ENCODE measurements at regions not wholly inside any gene's neighbourhood (a gene's known extent, or its start where the extent isn't known, plus 50 kb on each side); places are given as distances from the start of the nearest gene placed in this dataset.

DNA sequence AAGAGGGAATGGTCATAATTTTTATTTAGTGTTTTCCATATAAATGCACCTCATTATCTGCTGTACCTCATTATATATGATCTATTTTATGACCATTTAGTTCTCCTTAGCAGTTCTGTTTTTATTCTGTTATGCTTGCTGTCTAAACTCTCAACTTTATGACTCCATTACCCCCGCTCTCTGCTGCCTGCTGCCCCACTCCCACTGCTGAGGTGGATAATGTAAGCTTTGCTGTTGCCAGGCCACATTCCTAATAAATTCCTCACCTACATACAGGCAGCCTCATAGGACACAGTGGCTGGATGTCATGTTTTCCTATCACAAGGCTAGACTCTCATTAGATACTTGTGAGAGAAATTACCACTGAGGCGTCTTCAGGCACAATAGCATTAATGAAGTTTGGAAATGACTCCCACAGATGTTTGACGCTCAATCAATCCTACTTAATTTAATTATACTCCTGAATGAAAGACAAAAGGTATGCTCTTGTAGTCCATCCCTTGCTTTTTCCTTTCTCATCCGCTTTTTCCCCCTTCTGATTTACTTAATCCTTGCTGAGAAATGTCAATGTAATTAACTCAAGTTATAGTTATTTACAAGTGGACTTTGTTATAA is 497.5 kb upstream of the IGFBP7 start:
- no peak for DNase-seq

DNA sequence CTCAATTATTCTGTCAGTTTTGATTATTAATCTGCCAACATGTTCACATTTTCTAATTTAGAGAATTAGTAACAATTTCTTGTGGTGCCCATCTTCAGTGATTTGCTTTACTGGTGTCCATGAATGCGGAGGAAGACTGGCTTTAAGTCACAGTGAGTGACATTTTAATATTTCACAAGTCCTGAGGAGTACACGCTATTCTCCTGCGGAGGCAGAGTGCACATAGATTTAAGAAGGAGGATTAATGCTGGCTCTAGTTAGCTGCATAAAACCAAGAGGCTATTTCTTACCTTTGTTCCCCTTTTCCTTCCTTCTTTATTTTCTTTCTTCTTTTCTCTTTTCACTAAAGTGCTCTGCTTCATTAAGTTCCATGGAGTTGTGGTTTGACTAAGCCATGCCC is 495.2 kb upstream of the IGFBP7 start:
- DNase-seq, result no peak

DNA sequence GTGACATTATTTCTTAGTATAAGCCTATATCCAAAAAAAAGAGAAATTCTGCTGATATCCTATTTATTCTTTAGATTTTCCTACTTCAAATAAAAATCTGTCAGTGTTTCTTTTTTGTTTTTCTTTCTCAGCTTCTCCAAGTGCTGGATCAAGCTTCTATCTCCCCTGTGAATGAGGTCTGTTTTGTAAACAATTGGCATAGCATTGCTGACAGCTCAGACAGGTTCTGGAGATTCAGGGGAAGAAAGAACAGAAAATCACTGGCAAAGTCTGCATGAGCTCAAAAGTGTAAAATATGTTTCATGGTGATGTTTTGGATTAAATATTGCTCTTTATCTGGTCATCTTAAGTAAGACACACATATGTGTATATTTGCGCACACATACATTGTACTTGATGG is 492.0 kb upstream of the IGFBP7 start:
- no peak for DNase-seq

DNA sequence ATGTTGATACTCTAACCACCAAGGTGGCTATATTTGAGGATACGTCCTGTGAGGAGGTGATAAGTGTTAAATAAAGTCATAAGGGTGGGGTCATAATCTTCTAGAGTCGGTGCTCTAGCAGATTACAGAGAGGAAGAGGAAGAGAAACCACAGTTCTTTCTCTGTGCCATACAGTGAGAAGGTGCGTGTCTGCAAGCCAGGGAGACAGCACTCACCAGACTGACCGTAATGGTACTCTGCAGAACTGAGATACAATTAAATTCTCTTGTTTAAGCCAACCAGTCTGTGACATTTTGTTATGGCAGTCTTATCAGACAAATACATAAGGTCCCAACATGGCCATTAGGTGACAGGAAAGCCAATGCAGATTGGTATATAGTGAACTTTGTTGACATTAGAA is 480.9 kb upstream of the IGFBP7 start:
- DNase-seq, result no peak

DNA sequence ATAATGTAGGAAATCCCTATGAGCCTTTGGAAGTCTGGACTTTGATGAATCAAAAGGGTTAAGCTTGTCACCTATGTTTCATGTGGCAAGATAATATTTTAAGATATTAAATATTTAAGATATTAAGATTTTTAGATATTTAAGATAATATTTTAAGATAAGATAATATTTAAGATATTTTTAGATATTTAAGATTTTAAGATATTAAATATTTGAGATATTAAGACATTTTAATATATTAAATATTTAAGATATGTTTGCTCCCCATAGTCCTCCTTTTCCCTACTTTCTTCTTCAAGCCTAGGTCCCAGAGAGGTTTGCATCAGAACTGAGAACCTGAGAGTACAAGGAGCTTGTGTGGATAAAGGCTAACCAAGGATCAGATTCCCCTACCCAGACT is 478.4 kb upstream of the IGFBP7 start:
- no peak for DNase-seq

DNA sequence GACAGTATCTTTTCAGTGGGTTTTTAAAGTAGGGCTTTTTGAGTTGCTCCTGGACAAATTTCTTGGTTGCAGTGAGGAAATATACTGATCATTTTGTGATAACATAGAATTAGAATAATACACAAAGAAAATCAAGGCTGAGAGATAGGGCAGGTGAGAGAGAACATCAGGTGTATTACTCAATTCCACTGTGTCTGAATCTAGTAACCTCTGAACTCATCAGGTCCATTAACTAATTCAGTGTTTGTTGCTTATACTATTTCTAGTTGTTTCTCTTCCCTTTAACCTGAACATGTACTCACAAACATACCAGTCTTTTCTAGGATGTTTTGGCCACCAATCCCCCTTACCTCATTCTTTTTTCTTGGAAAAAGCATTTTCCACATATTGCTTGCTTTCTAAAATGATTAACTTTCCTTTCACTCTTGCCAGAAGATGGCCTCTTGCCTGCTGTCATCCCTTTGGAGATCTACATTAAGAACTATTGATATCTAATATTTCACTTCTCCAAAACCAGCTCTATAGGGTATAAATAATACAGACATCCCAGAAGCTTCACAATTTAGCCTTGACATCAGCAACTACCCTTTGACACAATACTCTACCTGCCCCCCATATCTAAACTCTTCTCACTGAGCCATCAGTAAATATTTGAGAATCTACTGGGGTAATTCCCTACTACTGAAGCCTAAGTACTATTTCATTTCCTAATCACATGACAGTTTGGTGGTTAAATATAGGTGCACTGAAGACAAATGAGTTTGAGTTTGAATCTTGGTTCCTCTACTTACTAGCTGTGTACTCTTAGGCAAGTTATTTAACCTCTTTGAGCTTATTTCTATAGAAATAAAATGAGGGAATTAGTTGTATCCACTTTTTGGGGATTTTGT is 470.8 kb upstream of the IGFBP7 start:
- DNase-seq, result no peak

DNA sequence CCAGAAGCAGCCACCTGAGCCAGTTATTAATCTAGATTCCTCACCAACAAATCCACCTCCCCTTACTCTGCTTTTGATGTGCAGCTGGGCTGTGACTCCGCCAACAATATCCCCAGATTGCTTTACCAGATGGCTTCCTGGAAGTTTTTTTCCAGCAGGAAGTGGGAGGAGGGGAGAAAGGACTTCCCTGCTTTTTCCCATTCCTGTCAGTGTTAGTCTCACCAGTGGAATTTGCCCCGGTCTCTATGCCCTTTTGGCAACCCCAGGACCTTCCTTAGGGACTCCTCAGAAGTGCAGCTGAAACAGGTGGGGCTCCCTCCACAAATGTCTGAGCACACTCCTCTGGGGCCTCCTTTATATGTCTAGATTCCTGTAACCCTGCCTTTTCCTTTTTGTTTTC is 465.2 kb upstream of the IGFBP7 start:
- no peak for DNase-seq

DNA sequence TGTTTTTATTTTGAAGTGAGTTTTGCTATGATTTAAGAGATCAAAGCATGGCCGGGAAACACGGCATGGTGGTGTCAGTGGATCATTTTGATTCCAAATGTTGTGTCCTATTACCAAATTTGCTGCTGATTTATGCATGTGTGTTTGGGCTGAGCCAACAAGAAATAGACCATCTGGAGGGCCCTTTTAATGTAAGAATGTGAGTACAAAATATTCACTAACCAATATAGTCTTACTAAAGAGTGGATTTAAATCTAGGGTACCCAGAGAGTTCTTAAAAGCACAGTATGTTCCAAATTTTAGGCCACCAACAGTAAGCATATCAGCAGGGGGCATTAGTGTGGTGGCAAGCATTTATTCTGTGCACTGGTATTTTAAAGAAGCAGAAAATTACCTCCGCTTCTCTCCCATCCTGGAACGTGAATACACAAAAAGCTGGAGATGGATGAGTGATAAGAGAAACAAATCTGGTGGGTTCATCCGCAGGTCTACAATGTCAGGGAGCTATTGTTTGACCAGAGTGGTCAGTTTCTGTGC is 444.4 kb upstream of the IGFBP7 start:
- no peak for DNase-seq

DNA sequence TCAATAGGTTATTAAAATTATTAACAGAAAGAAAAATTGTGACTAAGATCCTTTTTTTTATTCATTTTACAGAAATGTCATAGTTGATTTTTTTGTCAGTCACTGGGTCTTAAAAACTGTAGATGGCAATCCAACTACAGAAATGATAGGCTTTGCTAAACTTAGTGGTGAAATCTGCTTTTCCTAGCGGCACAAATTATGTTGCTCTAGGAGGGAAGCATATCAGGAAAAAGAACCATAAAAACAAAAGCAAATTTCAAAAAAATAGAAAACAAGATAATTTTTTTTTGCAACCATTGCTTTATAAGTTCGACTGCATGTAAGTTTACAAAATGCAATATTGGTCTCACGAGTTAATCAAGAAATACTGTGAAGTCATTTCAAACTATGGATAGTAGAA is 443.5 kb upstream of the IGFBP7 start:
- no peak for DNase-seq

DNA sequence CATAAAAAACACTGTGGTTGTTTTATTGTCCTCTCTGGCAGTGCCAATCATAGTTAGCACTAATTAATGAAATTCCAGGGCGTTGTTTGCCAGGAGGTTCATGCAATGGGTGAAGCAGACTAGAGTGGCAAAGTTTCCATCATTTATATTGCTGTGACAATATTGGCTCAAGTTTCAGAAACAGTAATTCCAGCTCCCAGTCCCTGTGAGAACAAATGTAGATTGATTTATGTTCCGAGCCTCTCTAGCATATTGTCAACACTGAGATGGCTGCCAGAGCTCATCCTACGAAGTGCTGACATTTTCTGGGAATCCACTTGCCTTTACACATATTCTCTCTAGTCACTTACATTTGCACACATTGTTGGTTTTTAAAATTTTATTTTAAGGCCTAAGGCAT is 440.0 kb upstream of the IGFBP7 start:
- DNase-seq, result no peak

DNA sequence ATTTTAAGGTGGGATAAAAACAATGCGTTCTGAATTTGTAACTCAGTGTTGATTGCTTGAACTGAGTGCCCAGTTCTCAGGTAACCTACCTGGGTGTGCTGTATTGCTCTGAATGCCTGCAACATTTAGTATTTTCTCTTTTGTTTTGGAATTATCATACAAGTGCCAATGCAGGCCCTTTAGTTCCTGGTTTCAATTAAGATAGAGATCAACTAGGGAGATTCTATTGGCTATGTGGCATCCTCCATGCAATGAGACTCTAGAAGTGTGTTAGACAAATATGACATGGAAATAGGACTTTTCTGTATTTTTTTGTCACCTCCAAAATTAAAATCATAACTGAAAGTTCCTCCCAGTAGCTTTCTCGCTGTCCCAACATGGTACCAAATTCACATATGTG is 438.7 kb upstream of the IGFBP7 start:
- DNase-seq, result no peak

DNA sequence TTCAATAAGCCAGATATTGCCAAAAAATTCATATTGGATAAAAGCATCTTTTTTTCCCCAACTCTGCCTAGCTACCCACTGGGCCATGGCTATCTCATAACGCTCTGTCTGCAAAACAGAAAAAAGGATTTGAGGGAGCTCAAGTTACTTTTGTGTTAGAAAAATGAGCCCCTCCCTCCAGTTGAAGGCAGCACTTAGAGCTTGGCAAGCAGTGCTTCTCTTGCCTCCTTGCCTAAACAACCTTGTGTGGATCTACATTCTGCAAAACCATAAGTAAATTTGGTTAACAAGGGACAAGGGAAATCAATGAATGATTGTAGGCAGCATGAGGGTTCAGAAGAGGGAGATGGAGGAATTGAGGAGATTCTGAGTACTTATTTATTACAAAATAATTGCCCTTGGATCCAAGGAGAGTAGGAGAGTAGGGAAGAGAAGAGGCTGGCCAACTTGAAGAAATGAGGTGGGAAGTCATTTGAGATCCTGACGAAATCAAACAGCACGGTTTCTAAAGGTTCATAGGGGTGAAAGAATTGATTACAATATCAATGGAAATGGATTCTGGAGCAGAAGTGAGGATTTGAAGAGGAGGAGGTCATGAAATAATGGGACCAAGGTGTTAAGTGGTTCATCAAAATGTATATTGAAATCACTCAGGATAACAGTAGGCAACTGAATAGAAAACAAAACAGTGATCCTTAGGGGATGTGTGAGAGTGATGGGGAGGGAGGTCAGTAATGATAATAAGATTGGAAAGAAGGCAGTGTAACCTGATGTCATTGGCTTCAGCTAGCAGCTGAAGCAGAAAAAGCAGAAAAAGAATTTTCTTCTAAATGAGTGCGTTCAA is 434.8 kb upstream of the IGFBP7 start:
- DNase-seq, result no peak

DNA sequence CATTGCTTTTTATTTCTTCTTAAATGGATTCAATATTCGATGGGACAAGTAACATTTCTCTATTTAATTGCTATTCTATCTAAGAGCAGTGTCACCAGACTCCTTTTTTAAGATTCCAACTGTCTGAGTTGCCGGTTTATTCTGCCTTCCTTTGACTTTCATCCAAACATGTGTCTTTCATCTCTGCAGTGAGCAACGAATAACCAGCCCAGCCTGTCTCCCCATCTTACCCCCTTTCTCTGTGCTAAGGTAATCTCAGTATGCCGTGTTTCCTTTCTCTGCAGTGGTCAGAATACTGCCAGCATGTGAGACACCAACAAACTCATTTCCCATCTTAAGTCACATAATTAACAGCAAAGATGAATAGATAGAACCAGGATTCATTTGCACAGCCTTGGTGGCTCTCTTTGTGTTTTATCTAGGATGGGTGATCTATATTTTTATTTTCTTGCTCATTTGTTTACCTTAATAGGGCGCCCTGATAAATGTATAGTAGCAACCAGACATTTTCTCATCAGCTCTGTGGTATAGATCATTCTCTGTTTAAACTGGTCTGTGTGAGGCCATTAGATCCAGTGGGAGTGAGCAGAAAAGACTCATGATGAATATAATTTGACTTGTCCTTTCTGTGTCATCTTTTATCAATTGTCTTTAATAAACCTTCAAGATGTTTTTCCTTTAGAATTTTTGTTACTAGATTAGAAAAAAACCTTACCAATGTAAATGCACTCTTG is 394.8 kb upstream of the IGFBP7 start:
- no peak for DNase-seq

DNA sequence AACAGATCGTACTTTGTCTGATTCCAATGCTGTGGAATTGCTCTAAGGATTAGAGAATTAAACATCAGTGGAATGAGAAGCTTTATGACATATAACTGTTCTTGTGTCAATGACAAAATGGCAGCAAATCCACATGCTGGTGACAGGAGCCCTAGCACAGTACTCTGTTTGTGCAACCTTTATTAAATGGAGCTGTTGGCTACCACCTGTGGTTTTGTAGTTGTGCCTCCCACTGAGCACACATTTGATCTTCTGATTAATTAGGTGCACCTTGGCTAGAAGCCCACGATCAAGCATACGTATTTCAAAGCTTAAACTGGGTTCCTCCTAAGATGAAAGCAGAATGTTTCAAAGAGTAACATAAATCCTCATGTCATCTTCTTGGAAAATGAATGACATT is 394.0 kb upstream of the IGFBP7 start:
- DNase-seq, result no peak

DNA sequence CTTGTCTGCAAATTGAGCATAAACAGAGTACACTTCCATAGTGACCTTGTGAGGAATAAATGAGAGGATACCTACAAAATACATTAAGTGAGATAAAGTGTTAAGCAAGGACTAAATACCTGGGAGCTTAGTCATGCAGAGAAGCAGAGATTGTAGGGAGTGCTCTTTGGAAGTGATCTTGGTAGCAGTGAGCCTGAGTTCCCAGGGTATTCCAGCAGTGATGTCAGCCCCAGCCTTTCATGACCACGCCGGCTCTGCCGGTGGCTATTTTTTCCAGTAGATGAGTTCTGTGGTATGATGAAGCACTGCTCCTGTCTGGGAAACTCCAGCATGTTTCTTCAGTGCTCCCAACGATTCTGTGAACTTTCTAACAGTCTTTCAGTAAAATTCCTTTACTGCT is 391.5 kb upstream of the IGFBP7 start:
- no peak for DNase-seq

DNA sequence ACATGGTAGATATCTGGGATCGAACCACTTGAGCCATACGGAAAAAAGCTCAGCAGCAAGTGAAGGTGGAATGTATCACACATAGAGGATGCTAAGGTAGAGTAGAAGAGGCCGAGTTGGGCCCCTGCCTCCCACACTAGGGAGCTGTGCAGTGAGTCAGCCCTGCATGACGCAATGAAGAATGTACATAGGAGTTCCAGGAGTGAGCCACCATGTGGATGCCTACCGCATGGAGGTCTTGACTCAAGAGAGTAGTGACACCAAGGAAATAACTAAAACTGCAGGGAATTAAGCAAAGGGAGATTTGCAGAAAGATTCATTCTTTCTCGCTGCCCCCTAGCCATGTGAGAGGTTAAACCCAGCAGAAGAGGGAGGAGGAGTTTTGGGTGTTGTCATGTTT is 389.6 kb upstream of the IGFBP7 start:
- no peak for DNase-seq

DNA sequence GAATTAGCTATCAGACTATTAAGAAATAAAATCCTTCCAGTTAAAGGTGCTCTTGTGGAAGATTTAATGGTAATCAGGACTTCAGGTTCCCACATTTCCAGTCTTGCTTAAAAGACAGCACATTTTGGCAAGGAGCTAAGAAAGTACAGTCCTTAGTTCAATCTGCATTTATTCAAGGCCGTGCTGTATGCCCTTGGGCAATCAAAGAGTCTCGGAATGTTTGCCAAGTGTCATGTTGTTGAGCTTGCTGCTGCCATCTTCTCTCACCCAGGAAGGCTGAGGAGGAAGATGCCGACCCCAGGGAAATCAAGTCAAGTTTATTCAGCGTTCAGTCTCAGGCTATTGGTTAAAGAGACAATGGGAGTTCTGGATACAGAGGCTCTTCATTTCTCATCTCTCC is 388.1 kb upstream of the IGFBP7 start:
- DNase-seq, result no peak

DNA sequence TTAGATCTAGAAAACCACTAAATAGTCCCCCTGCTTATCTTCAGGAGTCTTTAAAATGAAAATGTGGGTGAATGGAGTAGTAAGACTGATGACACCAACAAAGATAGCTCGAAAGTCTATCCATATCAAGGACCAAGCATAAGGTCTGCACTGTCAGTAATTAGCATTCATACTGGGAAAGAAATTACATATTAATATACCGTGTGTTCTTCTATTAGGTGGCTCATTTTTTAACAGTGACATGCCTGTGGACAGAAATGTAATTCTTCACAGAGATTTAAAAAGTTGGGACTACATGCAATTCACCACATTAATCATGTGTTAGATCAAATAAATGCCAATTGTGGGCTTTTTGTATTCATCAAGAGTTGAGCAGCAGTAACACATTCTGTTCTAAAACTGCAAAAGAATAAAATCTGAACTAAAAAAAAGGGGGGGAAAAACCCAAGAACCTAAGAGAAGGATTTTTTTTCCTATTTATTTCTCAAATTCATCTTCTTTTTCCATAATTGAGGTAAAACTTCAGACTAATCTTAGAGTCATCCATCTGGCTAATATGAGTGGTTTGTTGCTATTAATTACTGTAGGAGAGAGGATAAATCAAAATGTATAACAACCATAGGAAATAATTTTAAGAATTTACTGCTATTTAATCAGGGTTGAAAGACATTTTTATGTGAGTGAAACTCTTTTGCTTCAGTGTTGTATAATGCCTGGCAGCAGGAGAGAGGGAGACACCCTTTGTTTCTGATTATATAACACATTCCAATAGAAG is 386.7 kb upstream of the IGFBP7 start:
- no peak for DNase-seq

DNA sequence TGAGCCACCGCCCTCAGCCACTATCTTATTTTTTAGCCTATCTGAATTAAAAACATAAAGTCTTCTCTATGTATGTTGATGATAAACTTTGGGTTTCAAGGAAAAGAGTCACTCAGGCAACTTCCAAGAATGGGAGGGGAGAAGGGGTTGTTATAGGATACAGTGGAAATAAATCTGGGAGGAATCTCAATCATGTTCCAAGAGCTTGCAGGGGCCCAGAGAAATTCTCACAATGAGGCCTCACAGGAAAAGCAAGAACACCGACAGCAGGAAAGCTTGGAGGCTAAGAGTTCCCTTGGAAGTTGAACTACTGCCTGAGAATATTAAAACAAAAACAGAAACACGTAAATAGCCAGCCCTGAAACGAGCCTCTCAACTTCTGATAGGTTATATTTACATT is 384.6 kb upstream of the IGFBP7 start:
- no peak for DNase-seq

DNA sequence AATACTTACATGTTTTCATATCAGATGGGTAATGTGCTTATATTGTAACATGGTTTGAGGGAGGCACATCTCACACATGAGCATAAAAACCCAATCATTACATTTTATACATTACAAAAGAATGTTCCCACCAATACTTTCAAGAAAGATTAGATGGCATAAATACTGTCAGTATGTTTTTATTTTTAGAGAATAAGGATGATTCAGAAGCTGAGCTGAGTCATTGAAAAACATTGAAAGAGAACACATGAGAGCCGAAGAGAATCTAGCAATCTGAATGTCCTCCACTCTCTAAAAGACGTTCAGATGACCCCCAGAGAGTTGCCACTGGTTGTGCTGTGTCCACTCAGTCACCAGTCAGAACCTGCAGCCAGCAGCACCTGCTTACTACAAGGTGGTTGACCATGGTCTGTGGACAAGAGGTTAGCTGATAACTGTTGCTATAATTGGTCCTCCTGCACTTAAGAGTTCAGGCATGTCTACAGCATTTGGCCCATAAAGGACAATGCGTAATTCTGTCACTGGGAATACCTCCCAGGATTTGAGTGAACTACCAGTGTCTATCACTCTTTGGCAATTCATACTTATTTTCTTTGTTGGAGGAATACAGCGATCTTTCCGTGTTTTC is 382.2 kb upstream of the IGFBP7 start:
- no peak for DNase-seq

DNA sequence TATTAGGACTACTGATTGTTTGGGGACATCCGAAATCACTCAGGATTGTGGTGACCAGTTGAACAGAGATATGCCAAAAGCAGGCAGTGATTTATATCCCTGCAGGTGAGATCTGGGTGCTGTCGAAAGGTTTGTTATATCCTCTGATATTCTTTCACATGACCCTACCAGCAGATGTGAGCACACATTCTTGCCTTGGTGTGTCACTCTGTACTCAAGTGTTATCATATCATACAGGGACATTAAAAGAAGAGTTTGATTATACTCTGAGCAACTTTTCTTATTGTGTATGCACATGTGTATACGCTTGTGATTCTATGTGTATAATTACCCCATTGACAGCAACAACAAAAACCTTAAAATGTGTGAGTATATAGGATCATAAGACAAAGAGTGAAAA is 381.2 kb upstream of the IGFBP7 start:
- DNase-seq, result no peak

Data from right lung (tissue), 2 donors.